ENCODE measurements at regions not wholly inside any gene's neighbourhood (a gene's known extent, or its start where the extent isn't known, plus 50 kb on each side); places are given as distances from the start of the nearest gene placed in this dataset.

DNA sequence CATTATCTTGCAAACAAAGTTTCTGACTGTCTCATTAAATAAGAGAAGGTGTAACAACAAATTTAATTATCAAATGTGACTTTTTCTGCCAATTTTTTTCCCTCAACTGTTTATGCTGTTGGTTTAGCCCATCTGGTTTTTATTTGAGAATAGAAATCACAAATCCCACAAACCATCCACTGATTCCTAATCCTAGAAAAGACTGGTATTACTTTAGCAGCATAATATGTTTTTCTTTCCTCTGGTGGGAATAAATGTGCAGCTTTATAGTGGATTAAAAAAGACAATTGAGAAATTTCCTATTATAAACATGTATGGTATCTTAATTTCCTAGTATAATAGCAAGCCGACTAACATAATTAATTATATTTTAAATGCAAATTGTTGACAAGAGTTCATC lies 257.9 kb upstream of the FOXN3 start:
- TF ChIP-seq, protein P1, sequence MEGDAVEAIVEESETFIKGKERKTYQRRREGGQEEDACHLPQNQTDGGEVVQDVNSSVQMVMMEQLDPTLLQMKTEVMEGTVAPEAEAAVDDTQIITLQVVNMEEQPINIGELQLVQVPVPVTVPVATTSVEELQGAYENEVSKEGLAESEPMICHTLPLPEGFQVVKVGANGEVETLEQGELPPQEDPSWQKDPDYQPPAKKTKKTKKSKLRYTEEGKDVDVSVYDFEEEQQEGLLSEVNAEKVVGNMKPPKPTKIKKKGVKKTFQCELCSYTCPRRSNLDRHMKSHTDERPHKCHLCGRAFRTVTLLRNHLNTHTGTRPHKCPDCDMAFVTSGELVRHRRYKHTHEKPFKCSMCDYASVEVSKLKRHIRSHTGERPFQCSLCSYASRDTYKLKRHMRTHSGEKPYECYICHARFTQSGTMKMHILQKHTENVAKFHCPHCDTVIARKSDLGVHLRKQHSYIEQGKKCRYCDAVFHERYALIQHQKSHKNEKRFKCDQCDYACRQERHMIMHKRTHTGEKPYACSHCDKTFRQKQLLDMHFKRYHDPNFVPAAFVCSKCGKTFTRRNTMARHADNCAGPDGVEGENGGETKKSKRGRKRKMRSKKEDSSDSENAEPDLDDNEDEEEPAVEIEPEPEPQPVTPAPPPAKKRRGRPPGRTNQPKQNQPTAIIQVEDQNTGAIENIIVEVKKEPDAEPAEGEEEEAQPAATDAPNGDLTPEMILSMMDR (IDR thresholded peaks at IDR 0.05; ENCODE audit: insufficient read depth, low read length, poor library complexity, severe bottlenecking) = no peak
- TF ChIP-seq EZH2phosphoT487 (conservative IDR thresholded peaks at IDR 0.05; ENCODE audit: low read length) = no peak

Measured in SU-DHL-6 (cell line).